ENCODE measurements at regions not wholly inside any gene's neighbourhood (a gene's known extent, or its start where the extent isn't known, plus 50 kb on each side); places are given as distances from the start of the nearest gene placed in this dataset.

- Histone ChIP-seq H3K27ac (no peak overlapping the region), H3K9me3 (no peaks in the 10 kb centered on the region), H3K36me3 (no peaks in the 10 kb centered on the region), H3K4me3 (no peak overlapping the region), H3K4me1 (no peaks in the 10 kb centered on the region), H3K27me3 (no peaks in the 10 kb centered on the region)
- TF ChIP-seq CTCF (IDR thresholded peaks at IDR 0.05) (no peak), POLR2AphosphoS5 (IDR thresholded peaks at IDR 0.05; ENCODE audit: insufficient read depth in 1 of 2, low read depth in 1 of 2) (no peak), POLR2A (IDR thresholded peaks at IDR 0.05) (no peak)
- DNase-seq (ENCODE audit: extremely low spot score in 2 of 2): no peak
- intact Hi-C loops (cut with DNase I): no loop called here
Observed at GRCh38 chr12:105946493-105946901, 192.3 kb downstream of the NUAK1 start.

DNA sequence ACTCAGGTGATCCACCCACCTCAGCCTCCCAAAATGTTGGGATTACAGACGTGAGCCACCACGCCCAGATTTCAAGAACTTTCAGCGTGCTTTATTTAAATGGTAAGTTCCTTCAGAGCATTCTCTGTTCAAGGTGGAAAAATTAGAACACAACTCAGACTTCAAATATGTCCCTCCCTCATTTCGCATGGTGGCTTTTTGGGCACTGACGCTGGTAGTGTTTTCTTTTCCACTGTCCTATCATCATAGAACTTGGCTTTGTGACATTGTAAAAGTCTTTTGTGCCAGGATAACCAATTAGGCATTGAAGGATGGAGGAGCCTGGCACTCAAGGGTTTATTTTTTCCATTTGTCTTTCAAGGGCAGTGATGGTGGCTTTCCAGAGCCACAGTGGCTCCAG lies 190.8 kb downstream of the NUAK1 start:
- Histone ChIP-seq H3K9me3 (no peaks in the 10 kb centered on the region), H3K4me3 (no peak overlapping the region), H3K27ac (no peak overlapping the region), H3K27me3 (no peaks in the 10 kb centered on the region), H3K36me3 (no peaks in the 10 kb centered on the region), H3K4me1 (no peaks in the 10 kb centered on the region)
- no peak for DNase-seq (ENCODE audit: extremely low spot score in 2 of 2)
- no peak for TF ChIP-seq CTCF (IDR thresholded peaks at IDR 0.05)
- TF ChIP-seq POLR2A (IDR thresholded peaks at IDR 0.05): no peak
- no peak for TF ChIP-seq POLR2AphosphoS5 (IDR thresholded peaks at IDR 0.05; ENCODE audit: insufficient read depth in 1 of 2, low read depth in 1 of 2)
- intact Hi-C loops (cut with DNase I): no loop called here

DNA sequence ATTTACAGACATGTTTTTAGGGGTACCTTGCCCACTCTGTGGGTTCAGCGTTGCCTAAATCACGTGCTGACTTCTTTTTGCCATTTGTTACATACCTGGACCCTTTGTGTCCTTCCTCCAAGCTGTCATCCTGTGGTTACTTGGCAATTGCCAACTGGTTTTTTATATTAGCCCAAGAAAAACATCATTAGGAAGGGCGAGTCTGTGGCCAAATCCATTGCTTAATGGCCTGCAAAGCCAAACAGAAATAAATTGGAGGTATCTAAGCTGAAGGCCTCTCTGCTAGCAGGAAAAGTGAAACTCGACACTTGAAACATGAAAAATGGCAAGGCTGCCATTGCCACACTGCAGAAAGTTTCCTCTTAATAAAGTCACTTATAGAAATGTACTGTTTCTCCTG lies 190.4 kb downstream of the NUAK1 start:
- DNase-seq (ENCODE audit: extremely low spot score in 2 of 2): no peak
- intact Hi-C loops (cut with DNase I): no loop called here

GRCh38 chr12:105949391-105949790 lies 189.4 kb downstream of the NUAK1 start:
- intact Hi-C loops (cut with DNase I): no loop called here
- H3K4me3 ChIP-seq: no peak overlapping the region
- H3K27ac ChIP-seq: no peak overlapping the region
- H3K9me3 ChIP-seq: no peaks in the 10 kb centered on the region
- TF ChIP-seq POLR2A (IDR thresholded peaks at IDR 0.05) (no peak), POLR2AphosphoS5 (IDR thresholded peaks at IDR 0.05; ENCODE audit: insufficient read depth in 1 of 2, low read depth in 1 of 2) (no peak), CTCF (IDR thresholded peaks at IDR 0.05) (no peak)
- no peaks in the 10 kb centered on the region for H3K36me3 ChIP-seq
- no peak for DNase-seq (ENCODE audit: extremely low spot score in 2 of 2)
- H3K27me3 ChIP-seq: no peaks in the 10 kb centered on the region
- H3K4me1 ChIP-seq: no peaks in the 10 kb centered on the region

More for the DNA sequence above, 190.4 kb downstream of the NUAK1 start:
- no peaks in the 10 kb centered on the region for H3K36me3 ChIP-seq
- no peak overlapping the region for H3K27ac ChIP-seq
- no peaks in the 10 kb centered on the region for H3K9me3 ChIP-seq
- H3K4me3 ChIP-seq: no peak overlapping the region
- no peaks in the 10 kb centered on the region for H3K4me1 ChIP-seq
- H3K27me3 ChIP-seq: no peaks in the 10 kb centered on the region
- no peak for TF ChIP-seq POLR2AphosphoS5 (IDR thresholded peaks at IDR 0.05; ENCODE audit: insufficient read depth in 1 of 2, low read depth in 1 of 2)
- TF ChIP-seq POLR2A (IDR thresholded peaks at IDR 0.05): no peak
- no peak for TF ChIP-seq CTCF (IDR thresholded peaks at IDR 0.05)

DNA sequence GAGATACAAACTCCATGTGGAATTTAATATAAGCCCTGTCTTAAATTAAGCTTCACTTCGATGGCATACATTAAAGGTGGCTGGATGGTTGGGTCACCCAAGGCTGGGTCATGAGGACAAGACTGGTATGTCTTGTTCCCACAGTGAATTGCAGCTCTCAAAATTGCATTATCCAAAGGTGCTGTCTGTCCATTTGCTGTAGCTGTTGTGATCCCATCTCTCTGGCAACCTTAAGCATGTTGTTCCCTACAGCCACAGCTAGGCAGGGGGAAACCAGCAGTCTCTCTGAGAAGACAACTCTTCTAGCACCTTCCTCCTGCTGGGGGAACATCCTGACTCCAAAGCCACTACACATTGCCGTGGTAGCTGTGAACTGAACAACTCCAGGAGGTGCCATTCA lies 187.0 kb downstream of the NUAK1 start:
- TF ChIP-seq POLR2AphosphoS5 (IDR thresholded peaks at IDR 0.05; ENCODE audit: insufficient read depth in 1 of 2, low read depth in 1 of 2) (no peak), POLR2A (IDR thresholded peaks at IDR 0.05) (no peak), CTCF (IDR thresholded peaks at IDR 0.05) (no peak)
- Histone ChIP-seq H3K4me3 (no peak overlapping the region), H3K4me1 (no peaks in the 10 kb centered on the region), H3K27ac (no peak overlapping the region), H3K9me3 (no peaks in the 10 kb centered on the region), H3K36me3 (no peaks in the 10 kb centered on the region), H3K27me3 (no peaks in the 10 kb centered on the region)
- intact Hi-C loops (cut with DNase I): no loop called here
- DNase-seq (ENCODE audit: extremely low spot score in 2 of 2): no peak
